Suprapubic skin (tissue), 4 donors: ENCODE measurements at regions not wholly inside any gene's neighbourhood (a gene's known extent, or its start where the extent isn't known, plus 50 kb on each side); places are given as distances from the start of the nearest gene placed in this dataset.
"Not testable (repeated sequence)": the region's sequence is repeated elsewhere in the genome, so short reads cannot be mapped to it uniquely, and the experiment has no call there.

Experiments
- DNase-seq, 2 donors: peaks; one replicate each; pipeline ENCODE4 v3.0.0-alpha.2; 2019; ENCODE audit warnings: low spot score in 2 of 2
- H3K27ac ChIP-seq: fragments of 200-600 bp; sonication (generic); one replicate; pipeline ENCODE4 v1.5.1; 2019
- H3K27me3 ChIP-seq: fragments of 200-600 bp; sonication (generic); one replicate; pipeline ENCODE4 v1.5.1; 2019
- H3K36me3 ChIP-seq: fragments of 200-600 bp; sonication (generic); one replicate; pipeline ENCODE4 v1.5.1; 2019
- H3K4me1 ChIP-seq: fragments of 200-600 bp; sonication (generic); one replicate; pipeline ENCODE4 v1.5.1; 2019
- H3K4me3 ChIP-seq: fragments of 200-600 bp; sonication (generic); one replicate; pipeline ENCODE4 v1.5.1; 2019; ENCODE audit warnings: mild to moderate bottlenecking
- H3K9me3 ChIP-seq: fragments of 200-600 bp; sonication (generic); one replicate; pipeline ENCODE4 v1.5.1; 2019
- WGBS: methylation state at CpG from one replicate; pipeline ENCODE4 v1.1.5; 2018; 5-methylcytosine and 5-hydroxymethylcytosine counted together

- not testable (repeated sequence) for H3K9me3 ChIP-seq, H3K4me1 ChIP-seq, H3K4me3 ChIP-seq, H3K27ac ChIP-seq, DNase-seq, H3K36me3 ChIP-seq, H3K27me3 ChIP-seq
- no CpG with 5 or more reads among the region's 5 CpGs for WGBS
Observed at GRCh38 chr16:32876718-32877117, 200.8 kb upstream of the TP53TG3 start.

GRCh38 chr16:32873783-32874182 is 197.8 kb upstream of the TP53TG3 start:
- not testable (repeated sequence) for DNase-seq, H3K27ac ChIP-seq, H3K4me1 ChIP-seq, H3K36me3 ChIP-seq, H3K4me3 ChIP-seq, H3K27me3 ChIP-seq, H3K9me3 ChIP-seq
- WGBS = no CpG with 5 or more reads among the region's 10 CpGs

GRCh38 chr16:32873120-32873519 is 197.2 kb upstream of the TP53TG3 start:
- WGBS = no CpG with 5 or more reads among the region's 8 CpGs
- H3K27me3 ChIP-seq, H3K9me3 ChIP-seq, H3K4me1 ChIP-seq, H3K27ac ChIP-seq, DNase-seq, H3K4me3 ChIP-seq, H3K36me3 ChIP-seq: not testable (repeated sequence)

GRCh38 chr16:32870628-32871027 is 194.7 kb upstream of the TP53TG3 start:
- no CpG with 5 or more reads among the region's 17 CpGs for WGBS
- not testable (repeated sequence) for DNase-seq

GRCh38 chr16:32868334-32868733 is 192.4 kb upstream of the TP53TG3 start:
- H3K27me3 ChIP-seq, H3K4me3 ChIP-seq, H3K4me1 ChIP-seq, H3K9me3 ChIP-seq, H3K36me3 ChIP-seq, DNase-seq, H3K27ac ChIP-seq: not testable (repeated sequence)
- WGBS = no CpG with 5 or more reads among the region's 8 CpGs

More at GRCh38 chr16:32870628-32871027, 194.7 kb upstream of the TP53TG3 start:
- H3K9me3 ChIP-seq, H3K4me3 ChIP-seq, H3K27me3 ChIP-seq, H3K36me3 ChIP-seq, H3K27ac ChIP-seq, H3K4me1 ChIP-seq: not testable (repeated sequence)

GRCh38 chr16:32865284-32865683 is 189.3 kb upstream of the TP53TG3 start:
- not testable (repeated sequence) for H3K4me3 ChIP-seq, H3K9me3 ChIP-seq, DNase-seq, H3K4me1 ChIP-seq, H3K36me3 ChIP-seq, H3K27ac ChIP-seq, H3K27me3 ChIP-seq
- WGBS = no CpG with 5 or more reads among the region's 9 CpGs

- H3K36me3 ChIP-seq, H3K27ac ChIP-seq, H3K4me3 ChIP-seq, DNase-seq, H3K4me1 ChIP-seq, H3K27me3 ChIP-seq, H3K9me3 ChIP-seq: not testable (repeated sequence)
- 73% methylated on average over 9 of the region's 10 CpGs for WGBS
Observed at GRCh38 chr16:32861476-32862201, 185.7 kb upstream of the TP53TG3 start.

- not testable (repeated sequence) for H3K27me3 ChIP-seq, H3K9me3 ChIP-seq, H3K4me3 ChIP-seq, H3K36me3 ChIP-seq, H3K27ac ChIP-seq, DNase-seq, H3K4me1 ChIP-seq
- no CpG with 5 or more reads among the region's 4 CpGs for WGBS
Observed at GRCh38 chr16:32847379-32847778, 171.4 kb upstream of the TP53TG3 start.

- H3K9me3 ChIP-seq, H3K27me3 ChIP-seq, H3K36me3 ChIP-seq, H3K4me3 ChIP-seq, H3K27ac ChIP-seq, H3K4me1 ChIP-seq, DNase-seq: not testable (repeated sequence)
- no CpG with 5 or more reads among the region's 17 CpGs for WGBS
Observed at GRCh38 chr16:32845572-32845971, 169.6 kb upstream of the TP53TG3 start.

GRCh38 chr16:32842844-32843243 is 166.9 kb upstream of the TP53TG3 start:
- H3K36me3 ChIP-seq, H3K27me3 ChIP-seq, DNase-seq, H3K27ac ChIP-seq, H3K4me3 ChIP-seq, H3K9me3 ChIP-seq, H3K4me1 ChIP-seq: not testable (repeated sequence)
- 48% methylated on average over 1 of the region's 1 CpG for WGBS

- not testable (repeated sequence) for H3K27me3 ChIP-seq, H3K36me3 ChIP-seq, H3K4me3 ChIP-seq, H3K4me1 ChIP-seq, DNase-seq, H3K27ac ChIP-seq, H3K9me3 ChIP-seq
- WGBS = 83% methylated on average over 3 of the region's 3 CpGs
Observed at GRCh38 chr16:32807280-32807679, 131.3 kb upstream of the TP53TG3 start.

GRCh38 chr16:32805639-32806038 is 129.7 kb upstream of the TP53TG3 start:
- not testable (repeated sequence) for H3K9me3 ChIP-seq, H3K4me1 ChIP-seq, H3K4me3 ChIP-seq, H3K36me3 ChIP-seq, H3K27me3 ChIP-seq, H3K27ac ChIP-seq, DNase-seq
- WGBS = 55% methylated on average over 1 of the region's 2 CpGs
